Upper lobe of left lung (tissue), 6 donors: ENCODE measurements at regions not wholly inside any gene's neighbourhood (a gene's known extent, or its start where the extent isn't known, plus 50 kb on each side); places are given as distances from the start of the nearest gene placed in this dataset.

Experiments used
- ATAC-seq, 2 donors: fragments of 200-7000 bp; cut with Tn5 transposase; one replicate each; pipeline ENCODE4 v1.9.1; 2022; ENCODE audit warnings: mild to moderate bottlenecking in 2 of 2, moderate library complexity in 2 of 2; ENCODE audit not compliant: low FRiP score in 2 of 2
- DNase-seq, 2 donors: peaks; one replicate each; pipeline ENCODE4 v3.0.0-alpha.2; 2019 to 2020
- H3K27ac ChIP-seq, 4 donors: fragments of 200-600 bp; sonication (generic); one replicate each; pipeline ENCODE4 v1.5.1; 2016 to 2019
- H3K27me3 ChIP-seq, 4 donors: fragments of 200-600 bp; sonication (generic); one replicate each; pipeline ENCODE4 v1.5.1; 2017 to 2019
- H3K36me3 ChIP-seq, 4 donors: fragments of 200-600 bp; sonication (generic); one replicate each; pipeline ENCODE4 v1.5.1; 2016 to 2019
- H3K4me1 ChIP-seq, 4 donors: fragments of 200-600 bp; sonication (generic); one replicate each; pipeline ENCODE4 v1.5.1; 2018 to 2019
- H3K4me3 ChIP-seq, 4 donors: fragments of 200-600 bp; sonication (generic); one replicate each; pipeline ENCODE4 v1.5.1; 2017 to 2019; ENCODE audit warnings: mild to moderate bottlenecking in 2 of 4, moderate library complexity in 1 of 4
- H3K9me3 ChIP-seq, 4 donors: fragments of 200-600 bp; sonication (generic); one replicate each; pipeline ENCODE4 v1.5.1; 2018 to 2019
- EP300 ChIP-seq, 4 donors: sonication (generic); formaldehyde crosslinking; IDR thresholded peaks; one replicate each; pipeline ENCODE4 v1.5.1; 2017; ENCODE audit warnings: antibody characterized with exemption in 4 of 4, control low read depth in 2 of 4
- POLR2A ChIP-seq, 4 donors: fragments of 450-650 bp; IDR thresholded peaks; one replicate each; pipeline ENCODE4 v1.5.1; 2016 to 2017; ENCODE audit warnings: antibody characterized with exemption in 4 of 4, mild to moderate bottlenecking in 2 of 4
- POLR2AphosphoS5 ChIP-seq, 2 donors: sonication (generic); formaldehyde crosslinking; IDR thresholded peaks; one replicate each; pipeline ENCODE4 v1.5.1; 2017; ENCODE audit warnings: antibody characterized with exemption in 2 of 2
- WGBS, 2 donors: methylation state at CpG; one replicate each; pipeline ENCODE4 v1.1.5; 2017 to 2018; 5-methylcytosine and 5-hydroxymethylcytosine counted together
- TF ChIP-seq, protein P1 (sequence below), 6 experiments: fragments of 450-650 bp in 4 of 6; fragments of 200-600 bp in 2 of 6; sonication (generic) in 2 of 6; IDR thresholded peaks; one replicate each; pipeline ENCODE4 v1.5.1; 2016 to 2019; ENCODE audit warnings: antibody characterized with exemption in 6 of 6
- donor health status: DM: no; HTN: no; CAD: no; lungs with moderate emphysema.
- donor health status: DM: no; HTN: yes; CAD: no; lungs with severe emphysema.

DNA sequence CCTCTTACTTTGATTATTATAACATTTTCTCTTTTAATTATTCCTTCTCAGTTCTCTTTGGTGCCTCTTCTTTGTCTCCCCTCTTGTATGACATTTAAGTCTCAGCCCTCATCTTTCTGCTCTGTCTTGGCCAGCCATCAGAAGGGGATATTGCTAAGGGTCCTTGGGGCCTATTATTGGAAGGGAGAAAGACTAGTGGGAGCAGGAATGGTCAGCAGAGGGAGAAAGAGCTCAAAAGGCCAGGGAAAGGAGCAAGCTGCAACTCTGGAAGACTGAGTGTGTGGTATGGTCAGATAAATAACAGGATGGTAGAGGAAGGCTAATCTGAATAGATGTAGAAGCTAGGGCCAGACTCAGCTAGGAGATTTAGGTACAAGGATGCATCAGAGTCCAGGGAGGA lies 336.9 kb downstream of the TDRD3 start:
- Histone ChIP-seq H3K36me3 (no peaks in the 10 kb centered on the region), H3K27me3 (no peaks in the 10 kb centered on the region), H3K4me1 (no peaks in the 10 kb centered on the region), H3K27ac (no peak overlapping the region), H3K4me3 (no peak overlapping the region), H3K9me3 (no peaks in the 10 kb centered on the region)
- no peak for DNase-seq
- TF ChIP-seq POLR2AphosphoS5 (IDR thresholded peaks at IDR 0.05) (no peak), EP300 (IDR thresholded peaks at IDR 0.05) (no peak), POLR2A (IDR thresholded peaks at IDR 0.05) (no peak)
- TF ChIP-seq, protein P1, sequence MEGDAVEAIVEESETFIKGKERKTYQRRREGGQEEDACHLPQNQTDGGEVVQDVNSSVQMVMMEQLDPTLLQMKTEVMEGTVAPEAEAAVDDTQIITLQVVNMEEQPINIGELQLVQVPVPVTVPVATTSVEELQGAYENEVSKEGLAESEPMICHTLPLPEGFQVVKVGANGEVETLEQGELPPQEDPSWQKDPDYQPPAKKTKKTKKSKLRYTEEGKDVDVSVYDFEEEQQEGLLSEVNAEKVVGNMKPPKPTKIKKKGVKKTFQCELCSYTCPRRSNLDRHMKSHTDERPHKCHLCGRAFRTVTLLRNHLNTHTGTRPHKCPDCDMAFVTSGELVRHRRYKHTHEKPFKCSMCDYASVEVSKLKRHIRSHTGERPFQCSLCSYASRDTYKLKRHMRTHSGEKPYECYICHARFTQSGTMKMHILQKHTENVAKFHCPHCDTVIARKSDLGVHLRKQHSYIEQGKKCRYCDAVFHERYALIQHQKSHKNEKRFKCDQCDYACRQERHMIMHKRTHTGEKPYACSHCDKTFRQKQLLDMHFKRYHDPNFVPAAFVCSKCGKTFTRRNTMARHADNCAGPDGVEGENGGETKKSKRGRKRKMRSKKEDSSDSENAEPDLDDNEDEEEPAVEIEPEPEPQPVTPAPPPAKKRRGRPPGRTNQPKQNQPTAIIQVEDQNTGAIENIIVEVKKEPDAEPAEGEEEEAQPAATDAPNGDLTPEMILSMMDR (IDR thresholded peaks at IDR 0.05), result no peak
- ATAC-seq, result no peak

DNA sequence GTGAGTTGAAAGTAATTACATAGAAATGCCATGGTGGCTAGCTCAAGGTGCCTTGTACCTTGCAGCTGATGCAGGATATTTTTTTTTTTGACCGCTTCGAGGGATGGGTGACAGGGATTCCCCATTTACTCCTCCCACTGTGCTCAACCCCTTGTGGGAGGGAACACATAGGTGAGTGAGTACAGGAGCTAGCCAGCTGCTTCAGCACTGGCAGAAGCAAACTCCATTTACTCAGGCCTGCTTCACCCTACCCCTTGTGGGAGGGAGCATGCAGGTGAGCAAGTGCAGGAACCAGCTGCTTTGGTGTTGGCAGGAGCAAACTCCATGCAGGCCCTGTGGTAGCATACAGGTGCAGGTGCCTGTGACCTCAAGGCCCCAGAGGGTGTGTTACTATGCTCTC lies 330.1 kb downstream of the TDRD3 start:
- ATAC-seq (no peak), DNase-seq (no peak)
- H3K4me1 ChIP-seq, result no peaks in the 10 kb centered on the region
- H3K27ac ChIP-seq, result no peak overlapping the region
- H3K9me3 ChIP-seq, result no peaks in the 10 kb centered on the region
- TF ChIP-seq POLR2A (IDR thresholded peaks at IDR 0.05) (no peak), EP300 (IDR thresholded peaks at IDR 0.05) (no peak), POLR2AphosphoS5 (IDR thresholded peaks at IDR 0.05) (no peak)
- TF ChIP-seq, protein P1 (IDR thresholded peaks at IDR 0.05), result no peak
- 17 to 97% methylated on average over 2 of the region's 2 CpGs for WGBS, 2 donors
- no peaks in the 10 kb centered on the region for H3K27me3 ChIP-seq
- no peaks in the 10 kb centered on the region for H3K36me3 ChIP-seq
- H3K4me3 ChIP-seq, result no peak overlapping the region

DNA sequence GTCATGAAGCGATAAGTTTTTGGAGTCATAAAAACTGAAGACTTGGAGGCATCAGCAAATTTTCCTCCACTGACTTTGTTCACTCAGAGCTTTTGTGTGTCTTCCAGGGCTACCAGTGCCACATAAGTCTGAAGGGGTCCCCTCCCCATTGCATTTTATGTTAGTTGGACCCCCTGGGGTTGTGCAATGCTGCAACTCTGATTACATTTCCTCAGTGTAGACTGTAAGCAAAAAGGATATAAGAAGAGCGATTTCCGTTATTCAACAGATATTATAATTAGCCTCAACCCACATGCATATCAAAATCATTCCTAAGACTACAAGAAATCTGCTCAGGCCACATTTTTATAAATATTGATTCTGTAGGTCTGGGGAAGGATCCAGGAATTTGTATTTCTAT lies 324.0 kb downstream of the TDRD3 start:
- WGBS, 2 donors, result 95 to 98% methylated on average over 3 of the region's 3 CpGs
- H3K27ac ChIP-seq, result no peak overlapping the region
- TF ChIP-seq EP300 (IDR thresholded peaks at IDR 0.05) (no peak), POLR2A (IDR thresholded peaks at IDR 0.05) (no peak), POLR2AphosphoS5 (IDR thresholded peaks at IDR 0.05) (no peak)
- TF ChIP-seq, protein P1 (IDR thresholded peaks at IDR 0.05), result no peak
- H3K4me3 ChIP-seq, result no peak overlapping the region
- no peaks in the 10 kb centered on the region for H3K4me1 ChIP-seq
- ATAC-seq, result no peak
- no peak for DNase-seq
- H3K9me3 ChIP-seq, result no peaks in the 10 kb centered on the region
- no peaks in the 10 kb centered on the region for H3K27me3 ChIP-seq
- no peaks in the 10 kb centered on the region for H3K36me3 ChIP-seq

DNA sequence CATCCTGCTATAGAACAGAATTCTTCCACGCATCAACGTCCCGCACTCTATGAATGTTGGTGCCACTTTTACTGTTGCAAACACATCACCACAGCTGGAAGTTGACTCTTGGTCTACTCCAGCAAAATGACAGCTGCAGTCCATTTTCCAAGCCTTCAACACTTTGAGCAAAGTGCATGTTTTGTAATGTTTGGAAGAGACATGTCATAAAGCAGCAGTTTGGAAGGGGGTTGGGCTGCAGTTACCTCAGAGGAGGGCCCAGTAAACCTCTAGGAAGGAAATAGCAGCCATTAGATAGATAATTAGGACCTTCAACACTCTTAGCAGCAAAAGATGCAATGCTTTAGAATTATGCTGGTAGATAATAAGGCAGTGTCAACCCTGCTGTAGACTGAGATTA lies 323.6 kb downstream of the TDRD3 start:
- no peaks in the 10 kb centered on the region for H3K27me3 ChIP-seq
- TF ChIP-seq, protein P1 (IDR thresholded peaks at IDR 0.05), result no peak
- TF ChIP-seq POLR2A (IDR thresholded peaks at IDR 0.05) (no peak), POLR2AphosphoS5 (IDR thresholded peaks at IDR 0.05) (no peak), EP300 (IDR thresholded peaks at IDR 0.05) (no peak)
- DNase-seq (no peak), ATAC-seq (no peak)
- H3K4me1 ChIP-seq, result no peaks in the 10 kb centered on the region
- no peak overlapping the region for H3K27ac ChIP-seq
- no peaks in the 10 kb centered on the region for H3K9me3 ChIP-seq
- H3K4me3 ChIP-seq, result no peak overlapping the region
- WGBS, 2 donors, result 90 to 93% methylated on average over 3 of the region's 3 CpGs
- H3K36me3 ChIP-seq, result no peaks in the 10 kb centered on the region

DNA sequence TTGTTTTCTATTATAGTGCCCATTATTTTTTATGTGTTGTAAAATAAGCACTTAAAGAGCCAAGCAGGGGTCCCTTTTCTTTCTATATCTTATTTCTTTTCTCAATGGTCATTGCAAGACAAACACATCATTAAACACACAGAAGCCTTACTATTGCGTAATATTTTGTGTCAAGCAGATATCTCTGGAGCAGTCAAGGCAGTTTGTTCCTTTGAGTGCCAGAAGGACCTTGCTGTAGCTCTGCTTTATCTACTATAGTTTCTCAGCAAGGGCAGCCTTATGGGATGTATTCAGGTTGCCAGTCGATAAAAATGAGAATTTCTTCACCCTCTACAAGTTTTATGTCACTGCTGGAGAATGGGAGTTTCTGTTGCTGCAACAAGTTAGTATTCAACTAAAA lies 319.3 kb downstream of the TDRD3 start:
- no peak overlapping the region for H3K4me3 ChIP-seq
- ATAC-seq (no peak), DNase-seq (no peak)
- no peaks in the 10 kb centered on the region for H3K36me3 ChIP-seq
- no peaks in the 10 kb centered on the region for H3K27me3 ChIP-seq
- TF ChIP-seq EP300 (IDR thresholded peaks at IDR 0.05) (no peak), POLR2A (IDR thresholded peaks at IDR 0.05) (no peak), POLR2AphosphoS5 (IDR thresholded peaks at IDR 0.05) (no peak)
- TF ChIP-seq, protein P1 (IDR thresholded peaks at IDR 0.05), result no peak
- no peaks in the 10 kb centered on the region for H3K4me1 ChIP-seq
- no peak overlapping the region for H3K27ac ChIP-seq
- H3K9me3 ChIP-seq, result no peaks in the 10 kb centered on the region
- 65 to 67% methylated on average over 2 of the region's 2 CpGs for WGBS, 2 donors
